ENCODE measurements at regions not wholly inside any gene's neighbourhood (a gene's known extent, or its start where the extent isn't known, plus 50 kb on each side); places are given as distances from the start of the nearest gene placed in this dataset.

- 88% methylated on average over 4 of the region's 4 CpGs; no CpG with 5 or more reads in 1 of the 2 experiments for WGBS, 2 experiments (ENCODE audit: extremely low coverage in 1 of 2, insufficient coverage in 1 of 2, insufficient read length in 1 of 2, insufficient replicate concordance in 2 of 2, low coverage in 1 of 2, low lambda C conversion rate in 2 of 2, missing lambda C conversion rate in 1 of 2)
- ChIA-PET POLR2A (ENCODE audit: partially characterized antibody) (no interaction called here), CTCF (ENCODE audit: partially characterized antibody) (no interaction called here)
Observed at GRCh38 chr1:79472067-79472656, 465.6 kb upstream of the ADGRL4 start.

More at GRCh38 chr1:79472067-79472656, 465.6 kb upstream of the ADGRL4 start:
- Histone ChIP-seq H3K9me3 (ENCODE audit: insufficient read depth in 2 of 2, low read depth in 1 of 2, low read length in 1 of 2) (no peaks in the 10 kb centered on the region), H2AK5ac (ENCODE audit: low read depth, low read length) (no peak overlapping the region), H3K79me1 (ENCODE audit: low read depth, low read length) (no peaks in the 10 kb centered on the region), H3K79me2 (ENCODE audit: control insufficient read depth in 1 of 2, insufficient read depth in 2 of 2, low read length in 2 of 2) (no peaks in the 10 kb centered on the region), H3K4me3 (ENCODE audit: extremely low read depth in 1 of 4, insufficient read depth in 2 of 4, low read depth in 3 of 4, low read length in 4 of 4) (no peak overlapping the region), H4K5ac (ENCODE audit: insufficient read length, low read depth, low read length) (no peak overlapping the region), H3K4ac (replicated peaks; ENCODE audit: insufficient read length, low read depth, low read length) (no peak overlapping the region), H3K56ac (replicated peaks; ENCODE audit: insufficient read length, low read depth, low read length) (no peak overlapping the region), H3K18ac (ENCODE audit: extremely low read depth, low read length) (no peak overlapping the region), H2BK12ac (ENCODE audit: low read depth, low read length) (no peak overlapping the region), H2AFZ (ENCODE audit: low read length) (no peak overlapping the region), H2BK120ac (replicated peaks; ENCODE audit: low read depth, low read length) (no peak overlapping the region), H4K20me1 (replicated peaks in 1 of 2; ENCODE audit: control insufficient read depth in 1 of 2, insufficient read depth in 2 of 2, low read length in 2 of 2) (no peaks in the 10 kb centered on the region), H3K23ac (ENCODE audit: insufficient read length) (no peak overlapping the region), H2BK20ac (ENCODE audit: low read length) (no peak overlapping the region), H3K27me3 (replicated peaks in 1 of 4; ENCODE audit: control insufficient read depth in 3 of 4, extremely low read depth in 1 of 4, insufficient read depth in 3 of 4, low read length in 3 of 4) (no peaks in the 10 kb centered on the region), H3K4me1 (replicated peaks in 1 of 4; ENCODE audit: control insufficient read depth in 3 of 4, insufficient read depth in 4 of 4, low read length in 3 of 4) (no peaks in the 10 kb centered on the region), H4K91ac (replicated peaks; ENCODE audit: insufficient read length, low read length) (no peak overlapping the region), H3K23me2 (ENCODE audit: low read depth, low read length) (0 out of 2 replicates have a peak, but pooled peaks cover 2% of the 10 kb centered on the region), H3K9ac (replicated peaks in 1 of 4; ENCODE audit: extremely low read depth in 1 of 4, low read depth in 3 of 4, low read length in 3 of 4) (no peak overlapping the region), H3K14ac (ENCODE audit: insufficient read length) (no peak overlapping the region), H3K27ac (ENCODE audit: low read depth, low read length) (no peak overlapping the region), H2BK5ac (ENCODE audit: low read depth, low read length) (no peak overlapping the region), H3K4me2 (ENCODE audit: insufficient read depth in 1 of 2, low read depth in 2 of 2, low read length in 2 of 2) (no peak overlapping the region), H2BK15ac (ENCODE audit: low read length) (no peak overlapping the region), H4K8ac (ENCODE audit: extremely low read depth, insufficient read depth, low read length) (no peak overlapping the region), H3K36me3 (ENCODE audit: control insufficient read depth in 2 of 4, insufficient read depth in 4 of 4, low read length in 3 of 4) (no peaks in the 10 kb centered on the region)
- no peak for FAIRE-seq
- TF ChIP-seq MAFK (IDR thresholded peaks at IDR 0.05; ENCODE audit: low read depth, low read length) (no peak), ZNF274 (IDR thresholded peaks at IDR 0.05; ENCODE audit: borderline replicate concordance, extremely low read depth, low read length) (no peak), SP1 (IDR thresholded peaks at IDR 0.05; ENCODE audit: low read depth, low read length) (no peak), FOSL1 (IDR thresholded peaks at IDR 0.05; ENCODE audit: insufficient read depth, low read depth, low read length) (no peak), KDM5A (IDR thresholded peaks at IDR 0.05; ENCODE audit: low read length) (no peak), RAD21 (IDR thresholded peaks at IDR 0.05 in 1 of 2, conservative IDR thresholded peaks at IDR 0.05 in 1 of 2; ENCODE audit: low read depth in 2 of 2, low read length in 2 of 2) (no peak)
- DNase-seq (ENCODE audit: low read depth in 1 of 2, low spot score in 2 of 2), result no peak

Measured in H1 (cell line).